Glomerular visceral epithelial cell (primary cell): ENCODE measurements at regions not wholly inside any gene's neighbourhood (a gene's known extent, or its start where the extent isn't known, plus 50 kb on each side); places are given as distances from the start of the nearest gene placed in this dataset.
A peak's percentile ranks its signal among the peaks of the same experiment; 100 is the strongest.

ENCODE experiments used
- DNase-seq: peaks from one replicate; pipeline ENCODE4 v3.0.0-alpha.2; 2016; ENCODE audit errors: extremely low spot score

- DNase-seq, result no peak
These were observed 60.7 kb upstream of the SPANXD start for GRCh38 chrX:141759238-141759637.

GRCh38 chrX:141760761-141761160 lies 62.2 kb upstream of the SPANXD start:
- DNase-seq, result peak; percentile 59

- no peak for DNase-seq
These were observed 50.5 kb upstream of the MAGEC3 start for GRCh38 chrX:141787655-141788054.
